Skeletal muscle satellite cell (primary cell): ENCODE measurements at regions not wholly inside any gene's neighbourhood (a gene's known extent, or its start where the extent isn't known, plus 50 kb on each side); places are given as distances from the start of the nearest gene placed in this dataset.

Source experiments
- H3K27me3 ChIP-seq: 2 replicates; pipeline ENCODE4 v1.7.0; 2013; ENCODE audit warnings: low read length; ENCODE audit not compliant: control insufficient read depth, insufficient read depth
- H3K36me3 ChIP-seq: 2 replicates; pipeline ENCODE4 v1.7.0; 2013; ENCODE audit warnings: mild to moderate bottlenecking, control low read depth, low read length; ENCODE audit not compliant: insufficient read depth
- H3K4me1 ChIP-seq: 2 replicates; pipeline ENCODE4 v1.7.0; 2013; ENCODE audit warnings: low read length; ENCODE audit not compliant: control insufficient read depth, insufficient read depth
- H3K4me2 ChIP-seq: 2 replicates; pipeline ENCODE4 v1.7.0; 2013; ENCODE audit warnings: mild to moderate bottlenecking, low read length
- H3K4me3 ChIP-seq: 2 replicates; pipeline ENCODE4 v1.7.0; 2013; ENCODE audit warnings: low read length
- H3K9ac ChIP-seq: 2 replicates; pipeline ENCODE4 v1.7.0; 2013; ENCODE audit warnings: mild to moderate bottlenecking, low read depth, low read length, moderate library complexity
- H3K9me3 ChIP-seq: replicated peaks from 2 replicates; pipeline ENCODE4 v1.7.0; 2013; ENCODE audit warnings: mild to moderate bottlenecking, control low read depth, low read length

DNA sequence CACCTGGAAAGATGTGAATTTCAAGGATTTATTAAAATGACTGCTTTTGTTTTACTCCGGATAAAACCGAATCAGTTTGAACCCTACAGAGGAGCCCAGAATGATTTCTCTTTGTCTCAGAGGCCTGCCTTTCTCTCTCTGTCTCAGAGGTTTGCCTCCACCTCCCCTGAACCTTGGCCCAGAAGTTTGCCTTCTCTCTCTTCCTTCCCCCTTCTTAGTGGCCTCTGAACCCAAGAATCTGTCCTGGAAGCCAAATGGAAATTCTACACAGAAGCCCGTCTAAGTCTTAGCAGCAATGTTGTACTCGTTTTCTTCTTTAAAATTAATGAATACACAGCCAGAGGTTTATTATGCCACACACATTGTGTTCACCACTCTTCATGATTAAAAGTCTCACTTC is 200.7 kb downstream of the SOCS6 start:
- Histone ChIP-seq H3K4me1 (no peaks in the 10 kb centered on the region), H3K9ac (no peak overlapping the region), H3K27me3 (peaks cover 22% of the 10 kb centered on the region), H3K4me3 (no peak overlapping the region), H3K9me3 (no peaks in the 10 kb centered on the region), H3K36me3 (no peaks in the 10 kb centered on the region), H3K4me2 (peak overlapping the region; percentile 74)

DNA sequence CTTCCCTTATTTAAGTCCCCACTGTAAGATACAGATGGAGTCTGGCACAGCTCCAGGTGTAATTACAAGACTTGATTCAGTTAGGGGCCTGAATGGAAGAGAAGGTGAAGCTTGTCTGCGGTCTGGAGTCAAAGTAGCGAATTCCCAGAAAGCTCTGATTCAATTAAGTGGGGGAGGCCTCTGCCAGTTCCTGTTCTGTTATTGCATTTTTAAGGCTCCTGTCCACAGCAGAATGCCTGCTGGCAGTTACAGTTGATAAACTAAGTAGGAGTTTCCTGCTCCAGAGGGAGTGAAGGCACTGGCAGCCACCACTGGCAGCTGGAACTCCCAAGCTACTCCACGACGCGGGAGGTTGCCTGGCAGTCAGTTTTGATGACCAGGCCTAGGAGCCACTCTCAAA is 181.1 kb downstream of the SOCS6 start:
- no peaks in the 10 kb centered on the region for H3K9me3 ChIP-seq
- H3K27me3 ChIP-seq = peaks cover 3% of the 10 kb centered on the region
- no peak overlapping the region for H3K4me3 ChIP-seq
- H3K4me1 ChIP-seq = no peaks in the 10 kb centered on the region
- H3K36me3 ChIP-seq = no peaks in the 10 kb centered on the region
- H3K4me2 ChIP-seq = no peak overlapping the region
- H3K9ac ChIP-seq = no peak overlapping the region

DNA sequence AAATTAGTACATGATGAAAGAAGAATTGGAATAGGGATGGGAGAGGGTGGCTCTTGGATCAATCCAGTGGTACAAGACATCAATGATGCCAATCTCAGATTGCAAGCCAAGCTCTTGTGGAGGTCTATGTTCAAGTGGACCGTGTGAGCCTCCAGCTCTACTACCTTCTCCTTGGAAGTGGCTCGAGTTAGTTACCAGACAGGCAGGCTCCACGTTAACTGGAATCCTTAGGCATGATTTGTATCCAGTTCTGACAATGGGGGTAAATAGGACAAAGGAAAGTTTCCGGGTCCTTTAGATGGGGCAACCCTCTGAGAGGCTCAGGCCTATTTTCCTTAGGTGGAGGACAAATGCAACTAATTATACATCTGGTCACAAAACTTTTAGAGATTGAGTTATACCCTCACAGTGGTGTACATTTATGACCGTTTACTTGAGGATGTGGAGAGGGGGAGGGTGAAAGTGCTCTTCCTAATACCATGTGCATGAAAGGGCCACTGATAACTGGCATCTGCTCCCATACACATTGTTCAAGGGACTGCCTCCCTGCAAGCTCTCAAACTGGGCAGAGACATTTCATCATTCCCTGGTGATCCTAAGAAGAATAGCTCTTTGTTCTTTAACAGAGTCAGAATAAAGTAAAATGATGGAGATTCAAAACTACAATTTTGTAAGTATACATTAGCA is 180.2 kb downstream of the SOCS6 start:
- H3K9me3 ChIP-seq = no peaks in the 10 kb centered on the region
- peaks cover 6% of the 10 kb centered on the region for H3K4me1 ChIP-seq
- H3K9ac ChIP-seq = no peak overlapping the region
- H3K36me3 ChIP-seq = no peaks in the 10 kb centered on the region
- no peak overlapping the region for H3K4me3 ChIP-seq
- H3K4me2 ChIP-seq = no peak overlapping the region
- peaks cover 3% of the 10 kb centered on the region for H3K27me3 ChIP-seq

DNA sequence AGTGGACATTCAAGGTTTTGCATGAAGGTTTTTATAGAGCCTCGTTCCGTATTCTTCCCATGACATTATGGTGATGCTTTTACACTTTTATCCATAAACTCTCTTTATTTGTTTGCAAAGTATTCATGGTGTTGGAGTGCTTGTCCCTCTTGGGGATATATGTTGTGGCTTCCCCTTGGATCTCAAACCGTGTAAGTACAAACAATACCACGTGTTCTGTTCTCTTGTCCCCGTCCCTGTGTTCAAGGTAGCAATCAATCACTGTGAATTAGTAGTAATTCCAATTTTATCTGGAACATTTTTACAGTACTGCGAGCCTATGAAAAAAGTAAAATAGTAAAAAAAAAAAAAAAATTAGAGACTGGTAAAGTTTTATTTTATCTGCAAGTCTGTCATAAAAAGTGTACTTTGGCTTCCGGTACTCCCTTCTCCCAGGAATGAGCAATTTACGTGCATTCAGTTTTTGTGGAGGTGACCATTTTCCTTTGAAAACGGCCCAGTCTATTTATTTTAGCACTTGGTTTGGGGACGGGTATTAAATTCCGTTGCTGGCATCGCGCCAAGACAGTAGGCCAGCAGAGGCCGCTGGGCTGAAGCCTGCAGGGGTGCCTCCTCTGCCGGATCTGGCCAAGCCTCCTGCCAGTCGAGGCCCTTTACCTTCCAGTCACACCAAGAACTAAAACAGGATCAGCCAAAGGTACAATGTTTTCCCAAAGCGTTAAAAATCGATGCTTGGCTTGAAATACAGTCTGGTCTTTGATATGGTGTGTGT is 175.7 kb downstream of the SOCS6 start:
- no peaks in the 10 kb centered on the region for H3K36me3 ChIP-seq
- peaks cover 18% of the 10 kb centered on the region for H3K27me3 ChIP-seq
- H3K4me1 ChIP-seq = peaks cover 6% of the 10 kb centered on the region
- peak overlapping the region; percentile 58 for H3K4me3 ChIP-seq
- no peak overlapping the region for H3K9ac ChIP-seq
- H3K4me2 ChIP-seq = peak overlapping the region; percentile 78
- no peaks in the 10 kb centered on the region for H3K9me3 ChIP-seq

DNA sequence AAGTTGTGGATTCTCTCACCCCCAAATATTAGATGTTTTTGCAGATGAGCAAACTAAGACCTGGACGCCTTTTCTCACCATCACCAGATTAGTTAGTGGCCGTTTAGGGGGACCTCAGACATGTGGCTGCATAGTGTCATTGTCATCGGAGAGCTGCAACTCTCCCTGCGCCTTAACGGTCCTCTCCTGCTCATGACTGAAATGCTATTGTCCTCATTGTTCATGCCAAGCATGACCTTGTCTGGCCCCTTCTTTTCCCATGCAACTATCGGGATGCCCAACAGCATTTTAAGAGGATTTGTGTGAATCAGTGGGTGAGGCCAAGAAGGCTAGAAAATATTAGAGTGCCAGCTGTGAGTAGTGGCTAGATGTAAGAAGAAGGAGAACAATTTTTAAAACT is 174.2 kb downstream of the SOCS6 start:
- peaks cover 18% of the 10 kb centered on the region for H3K27me3 ChIP-seq
- no peaks in the 10 kb centered on the region for H3K9me3 ChIP-seq
- H3K4me1 ChIP-seq = peaks cover 6% of the 10 kb centered on the region
- no peak overlapping the region for H3K4me2 ChIP-seq
- H3K4me3 ChIP-seq = no peak overlapping the region
- no peaks in the 10 kb centered on the region for H3K36me3 ChIP-seq
- H3K9ac ChIP-seq = no peak overlapping the region

DNA sequence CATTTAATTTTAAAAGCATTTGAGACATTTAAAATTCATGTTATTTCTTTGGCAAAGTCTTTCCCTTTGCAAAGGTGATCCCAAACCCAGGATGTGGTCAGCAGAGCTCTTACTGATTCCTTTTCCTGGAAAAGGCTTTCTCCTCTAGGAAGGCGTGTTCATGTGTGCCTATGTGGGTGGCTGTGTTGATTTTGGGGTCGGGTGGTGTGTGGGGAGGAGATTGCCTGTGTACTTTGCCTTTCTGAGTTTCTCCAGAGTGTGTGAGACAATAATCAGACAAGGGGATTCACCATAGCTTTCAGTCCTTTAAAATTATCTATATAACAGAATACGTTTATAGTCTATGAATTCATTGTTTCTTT is 173.2 kb downstream of the SOCS6 start:
- Histone ChIP-seq H3K27me3 (peaks cover 18% of the 10 kb centered on the region), H3K9me3 (no peaks in the 10 kb centered on the region), H3K4me1 (peaks cover 6% of the 10 kb centered on the region), H3K9ac (no peak overlapping the region), H3K4me2 (no peak overlapping the region), H3K4me3 (no peak overlapping the region), H3K36me3 (no peaks in the 10 kb centered on the region)

DNA sequence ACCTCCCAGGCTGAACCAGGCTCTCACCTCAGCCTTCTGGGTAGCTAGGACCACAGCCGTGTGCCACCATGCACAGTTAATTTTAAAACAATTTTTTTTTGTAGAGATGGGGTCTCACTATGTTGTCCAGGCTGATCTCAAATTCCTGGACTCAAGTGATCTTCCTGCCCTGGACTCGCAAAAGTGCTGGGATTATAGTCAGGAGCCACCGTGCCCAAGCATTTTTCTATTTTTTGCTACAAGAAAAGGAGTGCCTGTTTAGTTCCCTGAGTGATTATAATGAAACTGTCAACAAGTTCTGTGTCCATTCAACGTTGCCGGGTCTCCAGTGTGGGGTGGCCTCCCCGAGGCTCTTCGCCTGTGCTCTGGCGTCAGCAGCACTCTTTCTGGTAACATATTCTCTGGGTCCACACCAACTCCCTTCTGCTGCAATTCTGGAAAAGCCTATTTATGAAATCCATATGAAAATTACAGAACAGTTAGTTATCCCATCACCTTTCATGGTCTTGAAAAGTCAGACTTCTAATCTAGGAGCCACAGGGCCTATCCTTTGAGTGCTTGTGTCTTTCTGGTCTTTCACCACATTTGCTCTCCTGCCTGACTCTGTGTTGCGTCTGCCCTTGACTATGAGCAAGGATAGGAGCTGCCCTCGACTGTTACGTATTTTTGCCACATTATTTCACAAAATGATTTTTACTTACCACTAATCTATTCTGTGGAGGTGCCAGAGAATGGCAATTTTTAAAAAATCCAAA is 172.7 kb downstream of the SOCS6 start:
- Histone ChIP-seq H3K9ac (no peak overlapping the region), H3K4me1 (peaks cover 6% of the 10 kb centered on the region), H3K4me2 (no peak overlapping the region), H3K4me3 (no peak overlapping the region), H3K27me3 (peaks cover 18% of the 10 kb centered on the region), H3K9me3 (no peaks in the 10 kb centered on the region), H3K36me3 (no peaks in the 10 kb centered on the region)

DNA sequence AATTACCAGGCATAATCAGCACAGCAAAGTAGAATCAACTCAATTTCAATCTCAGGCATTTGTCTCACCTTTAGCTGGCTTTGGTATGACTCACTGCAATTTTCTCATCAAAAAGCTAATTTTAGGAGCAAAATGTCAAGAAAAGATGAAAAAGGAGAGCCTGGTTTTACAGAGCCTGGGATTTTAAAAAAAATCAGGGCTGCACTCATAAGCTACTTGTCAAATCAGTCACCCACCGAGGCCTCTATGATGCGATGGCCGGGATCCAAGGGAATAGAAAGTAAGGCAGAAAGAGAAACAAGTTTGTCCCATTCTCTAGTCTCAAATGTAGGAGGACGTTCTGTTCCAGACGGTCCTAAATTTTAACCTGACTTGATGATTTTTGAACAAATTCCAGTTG is 170.9 kb downstream of the SOCS6 start:
- no peak overlapping the region for H3K4me2 ChIP-seq
- H3K27me3 ChIP-seq = peaks cover 18% of the 10 kb centered on the region
- no peak overlapping the region for H3K4me3 ChIP-seq
- no peak overlapping the region for H3K9ac ChIP-seq
- no peaks in the 10 kb centered on the region for H3K36me3 ChIP-seq
- no peaks in the 10 kb centered on the region for H3K9me3 ChIP-seq
- peaks cover 6% of the 10 kb centered on the region for H3K4me1 ChIP-seq

DNA sequence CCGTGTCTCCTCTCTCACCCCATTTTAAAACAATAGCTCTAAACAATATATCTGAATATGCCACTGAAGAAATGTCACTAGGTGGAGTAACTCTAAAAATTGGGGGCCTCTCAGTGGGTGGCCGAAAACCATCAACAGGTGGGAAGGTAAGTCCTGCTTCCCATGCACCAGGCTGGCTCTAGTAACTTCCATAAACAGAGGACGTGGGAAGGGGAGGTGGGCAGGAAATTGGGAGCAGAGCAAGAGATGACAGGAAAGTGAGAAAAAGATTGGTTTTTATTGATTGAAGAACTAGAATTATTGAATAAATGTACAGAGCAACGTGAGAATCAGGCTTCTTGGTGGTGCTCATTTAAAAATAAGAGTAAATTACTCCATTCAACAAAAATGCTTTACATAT is 170.4 kb downstream of the SOCS6 start:
- H3K27me3 ChIP-seq = peaks cover 18% of the 10 kb centered on the region
- H3K9ac ChIP-seq = no peak overlapping the region
- no peaks in the 10 kb centered on the region for H3K36me3 ChIP-seq
- H3K4me2 ChIP-seq = no peak overlapping the region
- no peak overlapping the region for H3K4me3 ChIP-seq
- peaks cover 2% of the 10 kb centered on the region for H3K4me1 ChIP-seq
- H3K9me3 ChIP-seq = no peaks in the 10 kb centered on the region

DNA sequence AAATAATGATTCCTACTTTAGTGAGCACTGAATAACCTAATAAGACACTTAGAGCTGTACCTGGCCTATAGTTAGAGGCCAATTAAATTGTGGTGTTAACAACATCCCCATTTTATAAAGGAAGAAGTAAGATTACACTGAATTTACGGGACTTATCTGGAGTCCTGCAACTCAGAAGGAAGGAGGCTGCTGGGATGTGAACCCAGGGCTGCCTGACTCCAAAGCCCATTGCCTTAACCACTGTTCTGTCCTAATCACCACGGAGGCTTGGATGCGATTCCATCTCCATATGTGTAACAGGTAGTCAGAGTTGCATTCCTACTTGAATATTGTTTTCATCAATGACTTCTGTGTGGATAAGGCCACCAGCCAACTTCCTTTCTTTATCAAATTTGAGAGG is 168.9 kb downstream of the SOCS6 start:
- no peaks in the 10 kb centered on the region for H3K36me3 ChIP-seq
- no peak overlapping the region for H3K4me3 ChIP-seq
- H3K4me2 ChIP-seq = no peak overlapping the region
- H3K9me3 ChIP-seq = no peaks in the 10 kb centered on the region
- no peak overlapping the region for H3K9ac ChIP-seq
- H3K27me3 ChIP-seq = peaks cover 14% of the 10 kb centered on the region
- H3K4me1 ChIP-seq = no peaks in the 10 kb centered on the region

DNA sequence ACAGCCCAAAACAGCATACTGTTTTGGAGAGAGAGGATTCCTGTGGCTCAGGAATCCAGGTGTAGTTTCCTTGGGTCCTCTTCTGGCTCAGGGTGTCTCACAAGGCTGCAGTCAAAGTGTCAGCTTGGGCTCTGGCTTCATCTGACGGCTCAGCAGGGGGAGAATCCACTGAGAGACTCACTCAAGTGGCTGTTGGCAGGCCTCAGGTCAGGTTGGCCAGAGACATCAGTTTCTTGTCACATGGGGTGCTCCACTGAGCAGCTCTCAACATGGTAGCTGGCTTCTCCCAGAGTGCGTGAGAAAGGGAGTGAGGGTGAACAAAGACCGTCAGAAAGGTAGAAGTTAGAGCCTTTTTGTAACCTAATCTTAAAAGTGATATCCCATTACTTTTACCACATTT is 168.4 kb downstream of the SOCS6 start:
- Histone ChIP-seq H3K9ac (no peak overlapping the region), H3K4me3 (no peak overlapping the region)

More for the DNA sequence above, 168.4 kb downstream of the SOCS6 start:
- Histone ChIP-seq H3K4me1 (no peaks in the 10 kb centered on the region), H3K27me3 (peaks cover 9% of the 10 kb centered on the region), H3K9me3 (no peaks in the 10 kb centered on the region), H3K36me3 (no peaks in the 10 kb centered on the region), H3K4me2 (no peak overlapping the region)
